RCC 7860 (cell line): ENCODE measurements at regions not wholly inside any gene's neighbourhood (a gene's known extent, or its start where the extent isn't known, plus 50 kb on each side); places are given as distances from the start of the nearest gene placed in this dataset.

Source experiments
- DNase-seq: peaks from one replicate; pipeline ENCODE4 v3.0.0-alpha.2; 2015; ENCODE audit warnings: low spot score
- FAIRE-seq: peaks from 2 replicates; lab custom pipeline; 2012; peaks lifted over from hg19 to GRCh38; lab: Jason Lieb, UNC

DNA sequence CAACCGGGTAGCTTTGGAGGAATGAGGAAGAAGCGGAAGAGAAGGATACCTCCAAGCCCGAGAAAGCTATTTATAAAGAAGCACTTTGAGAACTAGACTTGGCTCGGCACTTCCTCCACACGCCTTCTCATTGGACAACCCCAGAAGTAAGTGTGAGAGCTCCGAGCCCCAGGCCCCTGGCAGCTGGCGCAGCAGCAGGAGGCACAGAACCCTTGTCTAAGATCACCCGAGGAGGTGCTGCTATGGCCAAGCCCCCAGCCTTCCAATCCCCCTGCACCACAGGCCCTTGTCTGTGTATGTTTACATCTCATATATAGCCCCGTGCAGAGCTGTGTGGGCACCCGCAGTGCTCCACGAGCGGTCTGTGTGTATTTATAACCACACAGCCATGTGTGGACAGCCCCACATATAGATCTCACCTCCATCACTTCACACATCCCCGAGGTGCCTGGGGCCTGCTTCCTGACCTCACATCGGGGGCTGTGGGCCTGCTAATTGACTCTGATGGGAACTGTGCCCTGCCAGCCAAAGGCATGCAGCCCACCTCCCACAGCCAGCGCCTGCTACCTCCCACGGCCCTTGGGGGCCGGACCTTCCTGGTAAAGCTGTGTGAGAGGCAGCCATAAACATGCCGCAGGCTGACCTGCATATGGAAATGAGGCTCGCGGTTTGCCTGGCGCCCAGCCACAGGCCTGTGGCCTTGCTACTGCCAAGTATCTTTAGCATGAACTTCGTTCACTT lies 96.1 kb downstream of the C17orf67 start:
- DNase-seq: peak; percentile 4

DNA sequence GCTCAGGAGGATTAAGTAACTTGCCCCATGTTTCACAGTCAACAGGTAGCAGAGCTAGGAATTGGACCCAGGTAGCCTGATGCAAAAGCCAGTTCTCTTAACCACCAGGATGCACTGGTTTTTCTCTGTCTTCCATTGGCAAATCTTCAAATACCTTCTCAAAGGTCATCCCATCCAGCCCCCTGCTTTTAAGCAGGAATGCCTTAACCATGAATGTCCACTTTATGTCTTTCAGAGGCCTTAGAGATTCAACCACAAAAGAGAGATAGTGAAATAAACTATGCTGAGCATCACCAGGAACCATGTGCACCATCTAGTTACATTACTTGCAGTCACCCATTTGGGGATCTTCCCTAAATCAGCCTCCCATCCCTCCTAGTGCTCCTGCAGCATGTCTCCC lies 94.3 kb downstream of the C17orf67 start:
- FAIRE-seq: no peak
- no peak for DNase-seq

More for the DNA sequence above, 96.1 kb downstream of the C17orf67 start:
- no peak for FAIRE-seq

- DNase-seq (no peak), FAIRE-seq (no peak)
Measured at GRCh38 chr17:56739776-56740175, 93.9 kb downstream of the C17orf67 start.

DNA sequence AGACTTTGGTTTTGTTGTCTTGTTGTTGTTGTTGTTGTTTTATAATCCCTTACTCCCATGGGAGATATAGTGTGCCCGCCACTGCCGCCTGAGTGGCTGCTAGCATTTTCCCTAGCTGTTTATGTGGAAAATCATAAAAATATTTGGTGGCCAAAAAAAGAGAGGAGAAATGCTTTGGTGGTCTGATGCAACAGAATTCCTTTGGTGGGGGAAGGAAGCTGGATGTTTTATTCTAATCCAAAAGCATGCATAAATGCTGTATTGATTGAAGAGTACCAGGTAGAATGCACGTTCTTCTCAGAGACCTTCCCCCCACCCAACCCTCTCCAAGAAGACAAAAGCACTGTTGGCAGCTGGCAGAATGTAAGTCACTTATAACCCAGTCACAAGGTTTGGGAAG lies 93.2 kb downstream of the C17orf67 start:
- FAIRE-seq (no peak), DNase-seq (no peak)
